GM12878 (cell line): ENCODE measurements at regions not wholly inside any gene's neighbourhood (a gene's known extent, or its start where the extent isn't known, plus 50 kb on each side); places are given as distances from the start of the nearest gene placed in this dataset.

Source experiments
- ATAC-seq: fragments of 200-7000 bp; cut with Tn5 transposase; 3 replicates; pipeline ENCODE4 v1.9.1; 2020; ENCODE audit warnings: mild to moderate bottlenecking, moderate library complexity
- BruUV-seq: library from RNA; stranded (reverse); fragments of 400-500 nt; replicated peaks from 2 replicates; lab custom pipeline; 2021; lab: Mats Ljungman, UMichigan
- CTCF ChIA-PET: fragments of 300-600 bp; sonication (Branson Sonifier 250); formaldehyde crosslinking; extraction: SDS; loops from one replicate; lab custom pipeline; 2021; ENCODE audit warnings: inconsistent platforms; lab: Yijun Ruan, JAX
- POLR2A ChIA-PET: fragments of 350-600 bp; formaldehyde crosslinking; extraction: SDS; loops from one replicate; lab custom pipeline; 2021; ENCODE audit warnings: inconsistent platforms; lab: Charles Lee
- RAD21 ChIA-PET: fragments of 300-600 bp; sonication (Branson Sonifier 250); formaldehyde crosslinking; loops from one replicate; lab custom pipeline; 2023; ENCODE audit warnings: antibody characterized with exemption; ENCODE audit not compliant: unreplicated experiment; lab: Charles Lee
- SMC1A ChIA-PET: fragments of 300-600 bp; sonication (Branson Sonifier 250); formaldehyde crosslinking; loops from one replicate; lab custom pipeline; 2023; ENCODE audit not compliant: unreplicated experiment, uncharacterized antibody; lab: Charles Lee
- DNase-seq: peaks from one replicate; pipeline ENCODE4 v3.0.0-alpha.2; 2011; ENCODE audit warnings: low read depth, low spot score
- FAIRE-seq: peaks from 3 replicates; lab custom pipeline; 2011; peaks lifted over from hg19 to GRCh38; lab: Jason Lieb, UNC
- H2AFZ ChIP-seq: 2 replicates; pipeline ENCODE4 v1.6.0; 2011; ENCODE audit warnings: low read depth, low read length, control low read depth; ENCODE audit not compliant: control insufficient read depth
- H3K27ac ChIP-seq: 2 replicates; pipeline ENCODE4 v1.5.1; 2011; ENCODE audit warnings: control low read depth; ENCODE audit not compliant: control insufficient read depth, insufficient read depth
- H3K27me3 ChIP-seq, 2 experiments: replicated peaks in 1 of 2; 2 replicates each; pipeline versions ENCODE4 v1.6.0 to v1.6.1; 2011; ENCODE audit warnings: low read length in 1 of 2; ENCODE audit not compliant: control insufficient read depth in 2 of 2, insufficient read depth in 2 of 2
- H3K36me3 ChIP-seq, 2 experiments: 2 replicates each; pipeline ENCODE4 v1.5.1; 2011; ENCODE audit warnings: low read length in 1 of 2; ENCODE audit not compliant: control insufficient read depth in 2 of 2, insufficient read depth in 2 of 2
- H3K4me1 ChIP-seq: 2 replicates; pipeline ENCODE4 v1.6.1; 2011; ENCODE audit warnings: mild to moderate bottlenecking, low read length, moderate library complexity, mixed read lengths; ENCODE audit not compliant: control insufficient read depth, insufficient read depth
- H3K4me2 ChIP-seq: 2 replicates; pipeline ENCODE4 v1.6.0; 2011; ENCODE audit warnings: control low read depth; ENCODE audit not compliant: control insufficient read depth, insufficient read depth
- H3K4me3 ChIP-seq: fragments of 200-600 bp; sonication (generic); 2 replicates; pipeline ENCODE4 v1.5.1; 2016
- H3K79me2 ChIP-seq: 2 replicates; pipeline ENCODE4 v1.6.0; 2011; ENCODE audit warnings: low read length; ENCODE audit not compliant: control insufficient read depth, insufficient read depth
- H3K9ac ChIP-seq: 2 replicates; pipeline ENCODE4 v1.8.0; 2011; ENCODE audit warnings: low read length, control low read depth, mixed read lengths; ENCODE audit not compliant: control insufficient read depth, insufficient read depth
- H3K9me3 ChIP-seq: replicated peaks from 3 replicates; pipeline ENCODE4 v1.5.1; 2011; ENCODE audit warnings: mild to moderate bottlenecking, low read length; ENCODE audit not compliant: control insufficient read depth, insufficient read depth
- H4K20me1 ChIP-seq: 2 replicates; pipeline ENCODE4 v1.6.0; 2011; ENCODE audit not compliant: control insufficient read depth, insufficient read depth
- ATF2 ChIP-seq: IDR thresholded peaks from 2 replicates; pipeline ENCODE4 v1.6.1; 2012; ENCODE audit warnings: low read length, inconsistent platforms
- BACH1 ChIP-seq: fragments of 450-650 bp; IDR thresholded peaks from 2 replicates; pipeline ENCODE4 v1.6.1; 2017; ENCODE audit warnings: mild to moderate bottlenecking, borderline replicate concordance
- CEBPZ ChIP-seq: fragments of 150-350 bp; IDR thresholded peaks from 2 replicates; pipeline ENCODE4 v1.6.1; 2016; ENCODE audit warnings: low read depth, low read length
- MXI1 ChIP-seq: fragments of 150-350 bp; IDR thresholded peaks from 2 replicates; pipeline ENCODE4 v1.6.1; 2011; ENCODE audit warnings: low read depth, mild to moderate bottlenecking, inconsistent platforms, low read length, improper control_type of control experiment
- NFIC ChIP-seq: IDR thresholded peaks from 2 replicates; pipeline ENCODE4 v1.6.1; 2012; ENCODE audit warnings: low read depth, mild to moderate bottlenecking, inconsistent platforms, low read length, moderate library complexity
- NFXL1 ChIP-seq: fragments of 450-650 bp; IDR thresholded peaks from 2 replicates; pipeline ENCODE4 v1.6.1; 2017; ENCODE audit warnings: antibody characterized with exemption, mild to moderate bottlenecking, borderline replicate concordance
- NR2C2 ChIP-seq: IDR thresholded peaks from 2 replicates; pipeline ENCODE4 v1.6.1; 2011; ENCODE audit warnings: borderline replicate concordance, low read depth; ENCODE audit not compliant: control insufficient read depth, insufficient read length
- NR2F1 ChIP-seq: fragments of 450-650 bp; conservative IDR thresholded peaks from 2 replicates; pipeline ENCODE4 v1.6.1; 2017; ENCODE audit warnings: mild to moderate bottlenecking
- USF1 ChIP-seq: IDR thresholded peaks from 2 replicates; pipeline ENCODE4 v1.6.1; 2011; ENCODE audit warnings: borderline replicate concordance, low read depth, mild to moderate bottlenecking, moderate library complexity, mixed read lengths, low read length; ENCODE audit not compliant: insufficient read depth; ENCODE audit errors: extremely low read length
- ZSCAN29 ChIP-seq: fragments of 450-650 bp; IDR thresholded peaks from 2 replicates; pipeline ENCODE4 v1.6.1; 2017; ENCODE audit warnings: mild to moderate bottlenecking, moderate library complexity
- WGBS: methylation state at CpG from one replicate; pipeline ENCODE4 v1.1.6; 2016; ENCODE audit warnings: low lambda C conversion rate; ENCODE audit not compliant: insufficient replicate concordance, insufficient coverage; ENCODE audit errors: missing lambda C conversion rate; 5-methylcytosine and 5-hydroxymethylcytosine counted together
- in situ Hi-C: fragments of 300-500 bp; cut with MboI; formaldehyde crosslinking; loops from 9 replicates; pipeline ENCODE4 v1.14.3; 2018; ENCODE audit warnings: mixed read lengths
- intact Hi-C: fragments of 100-400 bp; cut with micrococcal nuclease; formaldehyde crosslinking; loops from one replicate; pipeline ENCODE4 v1.14.2; 2022; ENCODE audit not compliant: unreplicated experiment

- intact Hi-C loops (no loop called here), in situ Hi-C loops (no loop called here)
- ATAC-seq = no peak
- no peak for TF ChIP-seq NR2F1
- no peak for TF ChIP-seq NFIC
- TF ChIP-seq MXI1 = no peak
- no peak for TF ChIP-seq NR2C2
- no peak for TF ChIP-seq BACH1
- TF ChIP-seq ZSCAN29 = no peak
- no peak for TF ChIP-seq ATF2
- TF ChIP-seq NFXL1 = no peak
- no peak for TF ChIP-seq USF1
- no peak for TF ChIP-seq CEBPZ
- Histone ChIP-seq H3K9ac (no peak overlapping the region), H3K4me2 (no peak overlapping the region), H3K36me3 (no peaks in the 10 kb centered on the region), H2AFZ (no peak overlapping the region), H3K9me3 (no peaks in the 10 kb centered on the region), H3K79me2 (no peaks in the 10 kb centered on the region), H3K4me3 (no peak overlapping the region), H3K27ac (no peak overlapping the region), H4K20me1 (no peaks in the 10 kb centered on the region), H3K27me3 (no peaks in the 10 kb centered on the region; a peak in 1 of 4 replicates), H3K4me1 (no peaks in the 10 kb centered on the region)
- ChIA-PET POLR2A (no interaction called here), CTCF (no interaction called here), SMC1A (no interaction called here), RAD21 (no interaction called here)
- BruUV-seq = no TSS peak
- no peak for DNase-seq
- FAIRE-seq = no peak
- 38% methylated on average over 13 of the region's 13 CpGs for WGBS
Observed at GRCh38 chr1:208349694-208350330, 105.6 kb upstream of the PLXNA2 start.
